KMS-11 (cell line): ENCODE measurements at regions not wholly inside any gene's neighbourhood (a gene's known extent, or its start where the extent isn't known, plus 50 kb on each side); places are given as distances from the start of the nearest gene placed in this dataset.

Source experiments
- H2AFZ ChIP-seq: fragments of 200-600 bp; sonication (generic); 2 replicates; pipeline ENCODE4 v1.6.1; 2016; ENCODE audit warnings: antibody characterized with exemption, mixed run types, low read depth
- H3K27ac ChIP-seq: fragments of 200-600 bp; sonication (generic); 2 replicates; pipeline ENCODE4 v1.6.1; 2016; ENCODE audit warnings: mild to moderate bottlenecking, mixed run types
- H3K27me3 ChIP-seq: fragments of 200-600 bp; sonication (generic); 2 replicates; pipeline ENCODE4 v1.6.1; 2017; ENCODE audit warnings: mild to moderate bottlenecking, low read depth, mixed run types, moderate library complexity; ENCODE audit not compliant: insufficient read depth
- H3K36me3 ChIP-seq: fragments of 200-600 bp; sonication (generic); 2 replicates; pipeline ENCODE4 v1.6.1; 2017; ENCODE audit warnings: mild to moderate bottlenecking, mixed run types; ENCODE audit not compliant: insufficient read depth
- H3K4me1 ChIP-seq: fragments of 200-600 bp; sonication (generic); 2 replicates; pipeline ENCODE4 v1.6.1; 2016; ENCODE audit warnings: mild to moderate bottlenecking, low read depth, mixed run types; ENCODE audit not compliant: poor library complexity, severe bottlenecking
- H3K4me2 ChIP-seq: fragments of 200-600 bp; sonication (generic); 2 replicates; pipeline ENCODE4 v1.7.0; 2016; ENCODE audit warnings: mild to moderate bottlenecking, mixed run types
- H3K4me3 ChIP-seq: fragments of 200-600 bp; sonication (generic); IDR thresholded peaks from 2 replicates; pipeline ENCODE4 v1.6.1; 2017; ENCODE audit warnings: low read depth, low read length, mixed read lengths; ENCODE audit not compliant: insufficient read depth
- H3K79me2 ChIP-seq: fragments of 200-600 bp; sonication (generic); 2 replicates; pipeline ENCODE4 v1.6.1; 2016; ENCODE audit warnings: low read depth, mixed run types; ENCODE audit not compliant: insufficient read depth
- H3K9ac ChIP-seq: fragments of 200-600 bp; sonication (generic); 2 replicates; pipeline ENCODE4 v1.6.1; 2016; ENCODE audit warnings: mild to moderate bottlenecking, mixed run types
- H4K20me1 ChIP-seq: fragments of 200-600 bp; sonication (generic); 2 replicates; pipeline ENCODE4 v1.6.1; 2016; ENCODE audit warnings: mild to moderate bottlenecking, mixed run types; ENCODE audit not compliant: insufficient read depth
- TF ChIP-seq, protein P1 (sequence below): fragments of 200-600 bp; sonication (generic); conservative IDR thresholded peaks from 2 replicates; pipeline ENCODE4 v1.6.1; 2017; ENCODE audit warnings: low read depth, mild to moderate bottlenecking, antibody characterized with exemption, low read length, moderate library complexity, mixed read lengths

DNA sequence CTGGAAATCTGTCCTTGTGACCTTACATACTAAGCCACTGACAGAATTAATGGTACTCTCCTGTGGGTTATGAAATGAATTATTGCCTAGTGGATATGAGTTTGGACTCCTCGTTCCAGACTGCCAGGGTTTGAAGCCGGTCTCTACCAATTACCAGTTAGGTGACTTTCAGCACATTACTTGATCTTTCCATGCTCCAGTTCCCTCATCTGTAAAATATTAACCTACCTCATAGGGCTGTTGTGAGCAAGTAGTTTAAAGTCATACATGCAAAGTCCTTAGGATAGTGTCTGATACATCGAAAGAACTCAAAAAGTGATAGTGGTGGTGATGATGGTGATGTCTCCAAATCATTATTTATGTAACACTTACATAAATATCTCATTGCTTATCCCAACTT, 373.5 kb upstream of the ARX start:
- Histone ChIP-seq H3K4me3 (no peak overlapping the region), H3K36me3 (no peaks in the 10 kb centered on the region), H3K79me2 (no peaks in the 10 kb centered on the region), H2AFZ (no peak overlapping the region), H3K27ac (no peak overlapping the region), H4K20me1 (no peaks in the 10 kb centered on the region), H3K4me2 (no peak overlapping the region), H3K27me3 (no peaks in the 10 kb centered on the region), H3K4me1 (no peaks in the 10 kb centered on the region), H3K9ac (no peak overlapping the region)
- TF ChIP-seq, protein P1, sequence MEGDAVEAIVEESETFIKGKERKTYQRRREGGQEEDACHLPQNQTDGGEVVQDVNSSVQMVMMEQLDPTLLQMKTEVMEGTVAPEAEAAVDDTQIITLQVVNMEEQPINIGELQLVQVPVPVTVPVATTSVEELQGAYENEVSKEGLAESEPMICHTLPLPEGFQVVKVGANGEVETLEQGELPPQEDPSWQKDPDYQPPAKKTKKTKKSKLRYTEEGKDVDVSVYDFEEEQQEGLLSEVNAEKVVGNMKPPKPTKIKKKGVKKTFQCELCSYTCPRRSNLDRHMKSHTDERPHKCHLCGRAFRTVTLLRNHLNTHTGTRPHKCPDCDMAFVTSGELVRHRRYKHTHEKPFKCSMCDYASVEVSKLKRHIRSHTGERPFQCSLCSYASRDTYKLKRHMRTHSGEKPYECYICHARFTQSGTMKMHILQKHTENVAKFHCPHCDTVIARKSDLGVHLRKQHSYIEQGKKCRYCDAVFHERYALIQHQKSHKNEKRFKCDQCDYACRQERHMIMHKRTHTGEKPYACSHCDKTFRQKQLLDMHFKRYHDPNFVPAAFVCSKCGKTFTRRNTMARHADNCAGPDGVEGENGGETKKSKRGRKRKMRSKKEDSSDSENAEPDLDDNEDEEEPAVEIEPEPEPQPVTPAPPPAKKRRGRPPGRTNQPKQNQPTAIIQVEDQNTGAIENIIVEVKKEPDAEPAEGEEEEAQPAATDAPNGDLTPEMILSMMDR = no peak

DNA sequence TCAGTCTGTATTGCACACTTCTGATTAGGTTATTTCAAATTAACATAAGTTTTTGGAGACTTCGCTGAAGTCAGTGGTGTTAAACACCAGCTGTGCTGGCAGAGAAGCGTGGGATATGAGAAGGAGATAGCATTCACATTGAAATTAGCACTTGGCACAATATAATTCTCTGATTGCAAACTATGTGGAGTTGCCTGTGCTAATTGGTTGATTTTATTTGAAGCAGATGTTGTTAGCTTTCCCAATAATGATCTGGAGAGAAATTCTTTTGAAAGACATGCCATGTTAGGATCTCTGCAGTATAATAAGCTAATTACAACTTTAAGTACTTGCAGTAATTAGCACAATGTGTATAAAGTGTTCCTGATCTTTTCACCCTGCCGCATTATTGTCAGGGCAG, 367.4 kb upstream of the ARX start:
- Histone ChIP-seq H4K20me1 (no peaks in the 10 kb centered on the region), H3K36me3 (no peaks in the 10 kb centered on the region), H3K4me1 (no peaks in the 10 kb centered on the region), H3K27me3 (no peaks in the 10 kb centered on the region), H3K79me2 (no peaks in the 10 kb centered on the region), H3K4me3 (no peak overlapping the region), H2AFZ (no peak overlapping the region), H3K4me2 (no peak overlapping the region), H3K9ac (no peak overlapping the region), H3K27ac (no peak overlapping the region)
- TF ChIP-seq, protein P1 = no peak

DNA sequence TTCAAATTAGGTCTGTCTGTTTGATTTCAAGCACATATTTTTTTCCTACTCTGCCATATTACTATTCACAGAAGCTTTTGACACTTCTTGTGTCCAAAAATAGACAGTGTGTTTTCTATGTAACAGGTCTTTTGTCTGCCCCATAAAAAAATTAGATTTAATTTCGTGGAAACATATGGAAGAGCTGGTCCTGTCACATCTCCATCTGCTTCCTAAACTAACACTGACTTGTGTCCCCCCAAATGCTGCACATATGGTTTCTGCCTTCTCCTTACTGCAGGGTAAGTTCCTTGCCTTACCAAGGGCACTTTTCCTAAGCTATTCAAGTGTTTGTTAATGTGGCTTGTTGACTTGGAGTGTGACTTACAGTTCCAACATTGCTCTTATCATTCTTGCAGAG, 340.7 kb upstream of the ARX start:
- Histone ChIP-seq H3K4me2 (no peak overlapping the region), H2AFZ (no peak overlapping the region), H3K36me3 (no peaks in the 10 kb centered on the region), H3K4me3 (no peak overlapping the region), H3K27ac (no peak overlapping the region), H3K4me1 (no peaks in the 10 kb centered on the region), H4K20me1 (no peaks in the 10 kb centered on the region), H3K9ac (no peak overlapping the region), H3K27me3 (no peaks in the 10 kb centered on the region), H3K79me2 (no peaks in the 10 kb centered on the region)
- TF ChIP-seq, protein P1 = no peak

DNA sequence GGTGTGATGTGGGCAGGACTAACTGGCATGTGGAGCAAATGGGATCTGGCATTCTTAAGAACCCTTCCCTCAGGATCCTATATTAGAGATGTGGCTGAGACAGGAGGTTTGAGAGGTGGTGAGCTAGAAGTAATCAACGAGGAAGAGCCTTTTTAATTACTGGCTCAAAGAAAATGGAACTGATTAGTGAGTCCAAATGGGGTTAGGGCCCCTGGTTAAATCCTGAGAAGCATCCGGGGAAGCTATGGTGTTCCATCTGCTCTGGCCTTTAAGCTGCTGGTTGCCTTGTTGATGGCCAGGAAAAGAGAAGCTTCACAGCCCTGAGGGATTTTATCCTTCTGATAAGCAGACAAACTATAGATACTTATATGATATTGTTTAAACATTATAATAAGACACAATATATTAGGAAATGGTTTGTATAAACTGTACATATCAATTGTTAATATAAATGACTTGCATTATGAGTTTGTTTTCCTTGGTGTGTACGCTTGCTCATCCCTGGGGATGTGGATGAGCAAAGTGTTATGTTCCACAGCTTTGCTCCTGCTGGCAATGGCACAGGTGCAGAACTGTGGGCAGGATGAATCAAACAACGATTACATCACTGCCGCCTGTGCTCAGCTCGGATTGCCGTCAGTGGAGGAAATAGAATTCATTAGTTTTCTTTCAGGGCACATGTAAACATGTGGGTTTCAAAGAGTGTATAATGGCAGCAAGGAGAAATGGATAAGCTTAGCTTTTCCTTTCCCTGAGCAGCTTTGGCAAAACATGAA, 328.6 kb upstream of the ARX start:
- Histone ChIP-seq H3K27ac (no peak overlapping the region), H4K20me1 (no peaks in the 10 kb centered on the region), H3K4me3 (no peak overlapping the region), H3K36me3 (no peaks in the 10 kb centered on the region), H3K9ac (no peak overlapping the region), H2AFZ (no peak overlapping the region), H3K4me1 (no peaks in the 10 kb centered on the region), H3K79me2 (no peaks in the 10 kb centered on the region), H3K4me2 (no peak overlapping the region), H3K27me3 (no peaks in the 10 kb centered on the region)
- TF ChIP-seq, protein P1 = no peak
